HepG2 (cell line): ENCODE measurements at regions not wholly inside any gene's neighbourhood (a gene's known extent, or its start where the extent isn't known, plus 50 kb on each side); places are given as distances from the start of the nearest gene placed in this dataset.

ENCODE experiments used
- ATAC-seq: fragments of 200-7000 bp; cut with Tn5 transposase; 3 replicates; pipeline ENCODE4 v1.9.1; 2020; ENCODE audit warnings: mild to moderate bottlenecking, moderate library complexity
- BruUV-seq: library from RNA; stranded (reverse); fragments of 400-500 nt; replicated peaks from 2 replicates; lab custom pipeline; 2021; lab: Mats Ljungman, UMichigan
- CTCF ChIA-PET: fragments of 300-600 bp; formaldehyde crosslinking; extraction: SDS; loops from one replicate; lab custom pipeline; 2021; ENCODE audit warnings: low total read pairs, inconsistent platforms, low intra/inter-chr PET ratio; lab: Yijun Ruan, JAX
- POLR2A ChIA-PET: fragments of 350-600 bp; sonication (Branson Sonifier 250); formaldehyde crosslinking; loops from one replicate; lab custom pipeline; 2020; ENCODE audit warnings: antibody characterized with exemption, inconsistent platforms; lab: Yijun Ruan, JAX
- DNase-seq: peaks from one replicate; pipeline ENCODE4 v3.0.0-alpha.2; 2015; ENCODE audit warnings: low spot score
- FAIRE-seq: peaks from 3 replicates; lab custom pipeline; 2011; peaks lifted over from hg19 to GRCh38; lab: Jason Lieb, UNC
- H2AFZ ChIP-seq: one replicate; pipeline ENCODE4 v1.6.1; 2011; ENCODE audit warnings: low read length, inconsistent platforms
- H3K27ac ChIP-seq: fragments of 300-600 bp; 3 replicates; pipeline ENCODE4 v1.8.0; 2011; ENCODE audit warnings: mixed run types, mild to moderate bottlenecking, mixed read lengths, low read length, inconsistent platforms; ENCODE audit not compliant: insufficient read depth; ENCODE audit errors: extremely low read length
- H3K27me3 ChIP-seq, 2 experiments: fragments of 200-600 bp in 1 of 2; 2 replicates in 1 of 2; 3 replicates in 1 of 2; pipeline versions ENCODE4 v1.6.0 to v1.8.0; 2011; ENCODE audit warnings: low read length in 2 of 2, mild to moderate bottlenecking in 2 of 2, moderate library complexity in 2 of 2, inconsistent platforms in 1 of 2; ENCODE audit not compliant: insufficient read depth in 2 of 2, control insufficient read depth in 1 of 2
- H3K36me3 ChIP-seq, 2 experiments: fragments of 200-600 bp in 1 of 2; replicated peaks in 1 of 2; 2 replicates in 1 of 2; 3 replicates in 1 of 2; pipeline versions ENCODE4 v1.5.1 to v1.8.0; 2011; ENCODE audit warnings: low read length in 2 of 2, inconsistent platforms in 1 of 2; ENCODE audit not compliant: insufficient read depth in 2 of 2, control insufficient read depth in 1 of 2
- H3K4me1 ChIP-seq: 2 replicates; pipeline ENCODE4 v1.5.1; 2012; ENCODE audit warnings: low read length, inconsistent platforms; ENCODE audit not compliant: insufficient read depth
- H3K4me2 ChIP-seq: 2 replicates; pipeline ENCODE4 v1.6.0; 2011; ENCODE audit warnings: low read depth, low read length, inconsistent platforms
- H3K4me3 ChIP-seq, 3 experiments: fragments of 200-600 bp in 1 of 3; sonication (generic), shearing (Covaris generic) in 1 of 3; replicated peaks in 1 of 3; 2 replicates each; pipeline ENCODE4 v1.5.1; 2011 to 2016; ENCODE audit warnings: low read length in 3 of 3, inconsistent platforms in 2 of 3, low read depth in 2 of 3, mild to moderate bottlenecking in 2 of 3, control low read depth in 1 of 3, mixed read lengths in 1 of 3; ENCODE audit not compliant: insufficient read depth in 1 of 3
- H3K79me2 ChIP-seq: one replicate; pipeline ENCODE4 v1.6.1; 2011; ENCODE audit warnings: low read length, inconsistent platforms; ENCODE audit not compliant: insufficient read depth
- H3K9ac ChIP-seq: 2 replicates; pipeline ENCODE4 v1.6.0; 2011; ENCODE audit warnings: mild to moderate bottlenecking, low read depth, low read length, inconsistent platforms; ENCODE audit not compliant: insufficient read depth
- H3K9me3 ChIP-seq: 2 replicates; pipeline ENCODE4 v1.5.1; 2012; ENCODE audit warnings: mild to moderate bottlenecking, low read length
- H4K20me1 ChIP-seq: 2 replicates; pipeline ENCODE4 v1.6.0; 2011; ENCODE audit warnings: inconsistent platforms, mild to moderate bottlenecking, low read length, moderate library complexity; ENCODE audit not compliant: insufficient read depth
- ATF6 ChIP-seq: sonication (generic); formaldehyde crosslinking; conservative IDR thresholded peaks from 2 replicates; pipeline ENCODE4 v1.4.0; 2020; ENCODE audit warnings: missing genetic modification reagents
- BHLHE40 ChIP-seq: IDR thresholded peaks from 2 replicates; pipeline ENCODE4 v1.6.1; 2011; ENCODE audit warnings: low read length, improper control_type of control experiment
- ETV6 ChIP-seq: sonication (generic); formaldehyde crosslinking; conservative IDR thresholded peaks from 2 replicates; pipeline ENCODE4 v1.4.0; 2020; ENCODE audit warnings: missing genetic modification reagents
- PAWR ChIP-seq: sonication (generic); formaldehyde crosslinking; IDR thresholded peaks from 2 replicates; pipeline ENCODE4 v1.4.0; 2020; ENCODE audit warnings: missing genetic modification reagents, mild to moderate bottlenecking, borderline replicate concordance
- PLRG1 ChIP-seq: fragments of 450-650 bp; conservative IDR thresholded peaks from 2 replicates; pipeline ENCODE4 v1.6.1; 2016
- SOX5 ChIP-seq: IDR thresholded peaks from 2 replicates; pipeline ENCODE4 v1.6.1; 2016; ENCODE audit warnings: borderline replicate concordance
- U2AF2 ChIP-seq: fragments of 200-400 bp; formaldehyde crosslinking; IDR thresholded peaks from 2 replicates; pipeline ENCODE4 v1.6.1; 2017; ENCODE audit warnings: low read depth, mild to moderate bottlenecking, low read length
- ZBTB7A ChIP-seq: sonication (generic); formaldehyde crosslinking; IDR thresholded peaks from 2 replicates; pipeline ENCODE4 v1.8.0; 2022; ENCODE audit warnings: mild to moderate bottlenecking, missing genetic modification reagents
- ZNF264 ChIP-seq: sonication (generic); formaldehyde crosslinking; IDR thresholded peaks from 2 replicates; pipeline ENCODE4 v1.4.0; 2020; ENCODE audit warnings: missing genetic modification reagents
- ZNF674 ChIP-seq: sonication (generic); formaldehyde crosslinking; IDR thresholded peaks from 2 replicates; pipeline ENCODE4 v1.5.0; 2020; ENCODE audit warnings: low read depth, mild to moderate bottlenecking, missing genetic modification reagents
- WGBS: methylation state at CpG from one replicate; pipeline ENCODE4 v1.1.6; 2017; ENCODE audit warnings: low lambda C conversion rate; 5-methylcytosine and 5-hydroxymethylcytosine counted together
- in situ Hi-C: cut with HindIII; loops from 2 replicates; pipeline ENCODE4 v1.10.0; 2017; ENCODE audit warnings: low pct_unique_long_range_greater_than_20kb; ENCODE audit not compliant: extremely low pct_ligation_motif_present
- intact Hi-C: fragments of 100-400 bp; cut with micrococcal nuclease; formaldehyde crosslinking; loops from one replicate; pipeline ENCODE4 v1.10.0; 2022; ENCODE audit not compliant: unreplicated experiment

- Histone ChIP-seq H3K79me2 (no peaks in the 10 kb centered on the region), H3K4me2 (no peak overlapping the region), H3K9ac (no peak overlapping the region), H3K9me3 (no peaks in the 10 kb centered on the region), H3K36me3 (no peaks in the 10 kb centered on the region), H2AFZ (no peak overlapping the region), H4K20me1 (no peaks in the 10 kb centered on the region), H3K4me3 (no peak overlapping the region)
- POLR2A ChIA-PET, result interaction anchor here (0.9 kb wide), 1 partner anchor 11 kb away, joined by 3 read pairs; no protein-coding TSS in a partner anchor
- FAIRE-seq, result no peak
- no peak for TF ChIP-seq PAWR (CRISPR knock-in tag)
- no peak for TF ChIP-seq ETV6 (CRISPR knock-in tag)
- no peak for TF ChIP-seq ZNF674 (CRISPR knock-in tag)
- TF ChIP-seq ZBTB7A (CRISPR knock-in tag), result no peak
- no peak for TF ChIP-seq BHLHE40
- no peak for TF ChIP-seq SOX5
- no peak for TF ChIP-seq U2AF2
- TF ChIP-seq ZNF264, result no peak
- TF ChIP-seq PLRG1, result no peak
- no peak for TF ChIP-seq ATF6 (CRISPR knock-in tag)
- TF ChIP-seq, all 625 proteins: peak for 0
- Histone ChIP-seq H3K27ac (no peak overlapping the region), H3K4me1 (peaks cover 16% of the 10 kb centered on the region), H3K27me3 (peaks cover 0 to 18% of the 10 kb centered on the region in 2 experiments; a peak in 1 of 5 replicates)
- 5% methylated on average over 1 of the region's 1 CpG for WGBS
- BruUV-seq, result no TSS peak
- ATAC-seq (no peak), DNase-seq (no peak)
- in situ Hi-C loops (no loop called here), intact Hi-C loops (no loop called here)
- CTCF ChIA-PET, result no interaction called here
Measured at GRCh38 chr2:172242471-172242870, 139.8 kb upstream of the DLX2 start.
